IMR-90 (cell line): ENCODE measurements at regions not wholly inside any gene's neighbourhood (a gene's known extent, or its start where the extent isn't known, plus 50 kb on each side); places are given as distances from the start of the nearest gene placed in this dataset.

Experiments
- ATAC-seq: fragments of 200-7000 bp; cut with Tn5 transposase; 2 replicates; pipeline ENCODE4 v1.9.1; 2020; ENCODE audit warnings: low read depth, mild to moderate bottlenecking, moderate library complexity
- BruUV-seq: library from RNA; stranded (reverse); fragments of 400-500 nt; replicated peaks from 2 replicates; lab custom pipeline; 2021; lab: Mats Ljungman, UMichigan
- CTCF ChIA-PET: fragments of 300-600 bp; formaldehyde crosslinking; extraction: SDS; loops from one replicate; lab custom pipeline; 2021; ENCODE audit warnings: antibody characterized with exemption; lab: Yijun Ruan, JAX
- POLR2A ChIA-PET: fragments of 300-600 bp; sonication (Branson Sonifier 250); formaldehyde crosslinking; loops from one replicate; lab custom pipeline; 2022; ENCODE audit warnings: antibody characterized with exemption; ENCODE audit not compliant: unreplicated experiment; lab: Charles Lee
- DNase-seq: peaks from one replicate; pipeline ENCODE4 v3.0.0; 2013
- H2AFZ ChIP-seq: replicated peaks from 2 replicates; pipeline ENCODE3; 2013; ENCODE audit warnings: low read length, mild to moderate bottlenecking; ENCODE audit not compliant: poor library complexity
- H2AK5ac ChIP-seq: 2 replicates; pipeline ENCODE4 v1.6.1; 2013; ENCODE audit warnings: low read depth, low read length, inconsistent platforms
- H2AK9ac ChIP-seq: replicated peaks from 2 replicates; pipeline ENCODE3; 2013; ENCODE audit warnings: mild to moderate bottlenecking, low read depth, low read length, moderate library complexity; ENCODE audit not compliant: poor library complexity
- H2BK120ac ChIP-seq: 2 replicates; pipeline ENCODE4 v1.6.1; 2013; ENCODE audit warnings: low read depth, low read length, inconsistent platforms
- H2BK15ac ChIP-seq: 3 replicates; pipeline ENCODE4 v1.6.1; 2013; ENCODE audit warnings: low read depth, low read length, inconsistent platforms
- H2BK20ac ChIP-seq: 2 replicates; pipeline ENCODE4 v1.6.1; 2013; ENCODE audit warnings: low read depth, mild to moderate bottlenecking, inconsistent platforms, low read length, moderate library complexity
- H2BK5ac ChIP-seq: 2 replicates; pipeline ENCODE4 v1.6.1; 2013; ENCODE audit warnings: mild to moderate bottlenecking, low read depth, low read length, inconsistent platforms; ENCODE audit not compliant: poor library complexity, severe bottlenecking
- H3K14ac ChIP-seq: replicated peaks from 2 replicates; pipeline ENCODE4 v1.6.1; 2013; ENCODE audit warnings: low read depth, low read length, inconsistent platforms
- H3K18ac ChIP-seq: 2 replicates; pipeline ENCODE4 v1.6.1; 2013; ENCODE audit warnings: low read depth, low read length, control low read depth
- H3K23ac ChIP-seq: 2 replicates; pipeline ENCODE4 v1.6.1; 2013; ENCODE audit warnings: low read depth, low read length, inconsistent platforms
- H3K27ac ChIP-seq: 2 replicates; pipeline ENCODE4 v1.5.1; 2013; ENCODE audit warnings: mild to moderate bottlenecking, control low read depth, low read length; ENCODE audit not compliant: insufficient read depth
- H3K27me3 ChIP-seq: 2 replicates; pipeline ENCODE4 v1.6.1; 2013; ENCODE audit warnings: low read length; ENCODE audit not compliant: control insufficient read depth, insufficient read depth
- H3K36me3 ChIP-seq: 2 replicates; pipeline ENCODE4 v1.6.1; 2013; ENCODE audit warnings: low read length, mixed read lengths; ENCODE audit not compliant: control insufficient read depth, insufficient read depth
- H3K4ac ChIP-seq: 2 replicates; pipeline ENCODE4 v1.6.1; 2013; ENCODE audit warnings: low read depth, low read length, inconsistent platforms
- H3K4me1 ChIP-seq: 2 replicates; pipeline ENCODE4 v1.6.1; 2013; ENCODE audit warnings: low read length, mixed read lengths; ENCODE audit not compliant: control insufficient read depth, insufficient read depth
- H3K4me2 ChIP-seq: 2 replicates; pipeline ENCODE4 v1.6.1; 2013; ENCODE audit warnings: low read depth, mild to moderate bottlenecking, control low read depth, low read length, moderate library complexity
- H3K4me3 ChIP-seq: 2 replicates; pipeline ENCODE4 v1.5.1; 2013; ENCODE audit warnings: low read depth, mild to moderate bottlenecking, control low read depth, low read length, moderate library complexity; ENCODE audit not compliant: insufficient read depth
- H3K56ac ChIP-seq: 2 replicates; pipeline ENCODE4 v1.6.1; 2013; ENCODE audit warnings: low read length, inconsistent platforms; ENCODE audit not compliant: insufficient read depth; ENCODE audit errors: extremely low read depth
- H3K79me1 ChIP-seq, 2 experiments: 2 replicates each; pipeline ENCODE4 v1.6.1; 2013; ENCODE audit warnings: low read length in 2 of 2, inconsistent platforms in 1 of 2, low read depth in 1 of 2
- H3K9ac ChIP-seq: 2 replicates; pipeline ENCODE4 v1.6.1; 2013; ENCODE audit warnings: low read depth, low read length, control low read depth
- H3K9me1 ChIP-seq: 2 replicates; pipeline ENCODE4 v1.6.1; 2013; ENCODE audit warnings: low read length, inconsistent platforms; ENCODE audit not compliant: insufficient read depth
- H3K9me3 ChIP-seq: 2 replicates; pipeline ENCODE4 v1.6.1; 2013; ENCODE audit warnings: low read length; ENCODE audit not compliant: control insufficient read depth, insufficient read depth
- H4K20me1 ChIP-seq: 2 replicates; pipeline ENCODE4 v1.6.1; 2013; ENCODE audit warnings: low read length, inconsistent platforms; ENCODE audit not compliant: insufficient read depth
- H4K5ac ChIP-seq: 2 replicates; pipeline ENCODE4 v1.6.1; 2013; ENCODE audit warnings: mild to moderate bottlenecking, low read depth, low read length, control low read depth
- H4K8ac ChIP-seq, 2 experiments: 2 replicates each; pipeline ENCODE4 v1.6.1; 2013; ENCODE audit warnings: low read depth in 2 of 2, low read length in 2 of 2, control low read depth in 1 of 2, inconsistent platforms in 1 of 2
- H4K91ac ChIP-seq: 2 replicates; pipeline ENCODE4 v1.6.1; 2013; ENCODE audit warnings: low read depth, low read length, inconsistent platforms; ENCODE audit not compliant: insufficient read depth
- BHLHE40 ChIP-seq: fragments of 150-350 bp; IDR thresholded peaks from 2 replicates; pipeline ENCODE4 v1.6.1; 2016; ENCODE audit warnings: mild to moderate bottlenecking, low read depth, low read length
- CEBPB ChIP-seq: IDR thresholded peaks from 2 replicates; pipeline ENCODE4 v1.6.1; 2012; ENCODE audit warnings: low read depth, low read length, improper control_type of control experiment
- CHD1 ChIP-seq: IDR thresholded peaks from 2 replicates; pipeline ENCODE4 v1.6.1; 2012; ENCODE audit warnings: low read depth, low read length, improper control_type of control experiment
- CTCF ChIP-seq: conservative IDR thresholded peaks from 2 replicates; pipeline ENCODE4 v1.5.1; 2012; ENCODE audit warnings: mild to moderate bottlenecking, low read depth, low read length, improper control_type of control experiment
- ELK1 ChIP-seq: fragments of 150-350 bp; IDR thresholded peaks from 2 replicates; pipeline ENCODE4 v1.6.1; 2016; ENCODE audit warnings: low read depth, mild to moderate bottlenecking, low read length, moderate library complexity, borderline replicate concordance
- FOS ChIP-seq: fragments of 150-350 bp; IDR thresholded peaks from 2 replicates; pipeline ENCODE4 v1.6.1; 2016; ENCODE audit warnings: low read depth, low read length
- MAFK ChIP-seq: IDR thresholded peaks from 2 replicates; pipeline ENCODE4 v1.6.1; 2012; ENCODE audit warnings: low read depth, low read length, improper control_type of control experiment
- MAZ ChIP-seq: IDR thresholded peaks from 2 replicates; pipeline ENCODE4 v1.6.1; 2012; ENCODE audit warnings: low read depth, mild to moderate bottlenecking, low read length, improper control_type of control experiment, moderate library complexity, borderline replicate concordance
- MXI1 ChIP-seq: IDR thresholded peaks from 2 replicates; pipeline ENCODE4 v1.6.1; 2012; ENCODE audit warnings: low read depth, mild to moderate bottlenecking, low read length, moderate library complexity, borderline replicate concordance
- NFE2L2 ChIP-seq: fragments of 150-350 bp; IDR thresholded peaks from 2 replicates; pipeline ENCODE4 v1.6.1; 2016; ENCODE audit warnings: low read depth, mild to moderate bottlenecking, low read length
- POLR2A ChIP-seq: IDR thresholded peaks from 2 replicates; pipeline ENCODE4 v1.6.1; 2012; ENCODE audit warnings: mild to moderate bottlenecking, low read depth, low read length
- RAD21 ChIP-seq: IDR thresholded peaks from 2 replicates; pipeline ENCODE4 v1.6.1; 2012; ENCODE audit warnings: low read length, improper control_type of control experiment
- RCOR1 ChIP-seq: IDR thresholded peaks from 2 replicates; pipeline ENCODE4 v1.6.1; 2012; ENCODE audit warnings: mild to moderate bottlenecking, low read length, improper control_type of control experiment; ENCODE audit not compliant: insufficient replicate concordance
- RFX5 ChIP-seq: IDR thresholded peaks from 2 replicates; pipeline ENCODE4 v1.8.0; 2012; ENCODE audit warnings: low read depth, mild to moderate bottlenecking, low read length, moderate library complexity
- SMC3 ChIP-seq: fragments of 150-350 bp; IDR thresholded peaks from 2 replicates; pipeline ENCODE4 v1.6.1; 2016; ENCODE audit warnings: low read depth, mild to moderate bottlenecking, antibody characterized with exemption, low read length, moderate library complexity
- USF2 ChIP-seq: fragments of 150-350 bp; IDR thresholded peaks from 2 replicates; pipeline ENCODE4 v1.6.1; 2017; ENCODE audit warnings: mild to moderate bottlenecking, antibody characterized with exemption, low read length, low read depth
- WGBS, 2 experiments: methylation state at CpG; one replicate each; pipeline versions ENCODE4 v1.1.5 to v1.1.7; 2013; ENCODE audit warnings: missing lambda C conversion rate in 2 of 2; ENCODE audit not compliant: insufficient read length in 1 of 2; ENCODE audit errors: extremely low coverage in 2 of 2; 5-methylcytosine and 5-hydroxymethylcytosine counted together
- dilution Hi-C: fragments of 300-500 bp; cut with HindIII; formaldehyde crosslinking; loops from one replicate; pipeline ENCODE4 v1.14.3; 2018; ENCODE audit warnings: low sequenced_read_pairs; ENCODE audit not compliant: unreplicated experiment
- in situ Hi-C: fragments of 300-500 bp; cut with MboI; formaldehyde crosslinking; loops from 3 replicates; pipeline ENCODE4 v1.14.3; 2019; ENCODE audit warnings: low sequenced_read_pairs, inconsistent platforms, mixed read lengths
- intact Hi-C: fragments of 100-400 bp; cut with micrococcal nuclease; formaldehyde crosslinking; loops from 2 replicates; pipeline ENCODE4 v1.10.0; 2022

- Histone ChIP-seq H4K8ac (no peak overlapping the region), H2AFZ (no peak overlapping the region), H4K20me1 (no peaks in the 10 kb centered on the region), H3K27ac (no peak overlapping the region), H2BK15ac (no peak overlapping the region), H3K9me3 (no peaks in the 10 kb centered on the region), H3K9me1 (no peaks in the 10 kb centered on the region), H3K56ac (no peak overlapping the region), H4K5ac (no peak overlapping the region), H2AK9ac (no peak overlapping the region), H3K4me2 (no peak overlapping the region), H3K23ac (no peak overlapping the region), H3K4me3 (no peak overlapping the region), H3K4me1 (no peaks in the 10 kb centered on the region), H3K9ac (no peak overlapping the region), H3K14ac (no peak overlapping the region), H3K79me1 (no peaks in the 10 kb centered on the region), H2AK5ac (no peak overlapping the region), H4K91ac (no peak overlapping the region), H3K36me3 (no peaks in the 10 kb centered on the region), H2BK120ac (no peak overlapping the region), H2BK5ac (no peak overlapping the region), H3K4ac (no peak overlapping the region), H2BK20ac (no peak overlapping the region), H3K18ac (no peak overlapping the region), H3K27me3 (no peaks in the 10 kb centered on the region)
- ChIA-PET POLR2A (no interaction called here), CTCF (no interaction called here)
- DNase-seq (no peak), ATAC-seq (no peak)
- WGBS, 2 experiments = 40% methylated on average over 1 of the region's 7 CpGs; no CpG with 5 or more reads in 1 of the 2 experiments
- TF ChIP-seq CTCF (no peak), CEBPB (no peak), USF2 (no peak), RFX5 (no peak), FOS (no peak), CHD1 (no peak), ELK1 (no peak), NFE2L2 (no peak), RAD21 (no peak), SMC3 (no peak), BHLHE40 (no peak), MAFK (no peak), MAZ (no peak), MXI1 (no peak), RCOR1 (no peak), POLR2A (no peak)
- in situ Hi-C loops (no loop called here), dilution Hi-C loops (no loop called here), intact Hi-C loops (no loop called here)
- no TSS peak for BruUV-seq
Observed at GRCh38 chr3:193021506-193022010, 103.9 kb upstream of the MB21D2 start.
